Germinal center (tissue), 1 donor: ENCODE measurements at regions not wholly inside any gene's neighbourhood (a gene's known extent, or its start where the extent isn't known, plus 50 kb on each side); places are given as distances from the start of the nearest gene placed in this dataset.
A peak's percentile ranks its signal among the peaks of the same experiment; 100 is the strongest.
"Not testable (repeated sequence)": the region's sequence is repeated elsewhere in the genome, so short reads cannot be mapped to it uniquely, and the experiment has no call there.

Experiments used
- DNase-seq: peaks from one replicate; pipeline ENCODE4 v3.0.0; 2012; ENCODE audit warnings: mixed read lengths, low spot score

- DNase-seq = no peak
These were observed 153.6 kb downstream of the MAGEB17 start for GRCh38 chrX:16320765-16321355.

- DNase-seq = no peak
These were observed 166.2 kb downstream of the MAGEB17 start for GRCh38 chrX:16333453-16333852.

- DNase-seq = no peak
These were observed 167.9 kb downstream of the MAGEB17 start for GRCh38 chrX:16335181-16335580.

- DNase-seq = no peak
These were observed 180.8 kb downstream of the MAGEB17 start for GRCh38 chrX:16347968-16348670.

GRCh38 chrX:16357902-16358301, 190.6 kb downstream of the MAGEB17 start:
- DNase-seq = no peak

GRCh38 chrX:16360056-16360455, 192.8 kb downstream of the MAGEB17 start:
- not testable (repeated sequence) for DNase-seq

- no peak for DNase-seq
These were observed 201.4 kb downstream of the MAGEB17 start for GRCh38 chrX:16368696-16369095.

GRCh38 chrX:16376056-16376455, 208.8 kb downstream of the MAGEB17 start:
- no peak for DNase-seq

GRCh38 chrX:16386126-16386525, 218.8 kb downstream of the MAGEB17 start:
- DNase-seq = no peak

GRCh38 chrX:16392597-16392996, 225.3 kb downstream of the MAGEB17 start:
- no peak for DNase-seq

- no peak for DNase-seq
These were observed 227.0 kb downstream of the MAGEB17 start for GRCh38 chrX:16394290-16394689.

- no peak for DNase-seq
These were observed 236.5 kb downstream of the MAGEB17 start for GRCh38 chrX:16403808-16404207.

GRCh38 chrX:16416588-16416987, 233.4 kb upstream of the S100G start:
- no peak for DNase-seq

GRCh38 chrX:16418650-16419049, 231.3 kb upstream of the S100G start:
- DNase-seq = no peak

GRCh38 chrX:16427668-16428067, 222.3 kb upstream of the S100G start:
- DNase-seq = no peak

GRCh38 chrX:16429406-16429805, 220.6 kb upstream of the S100G start:
- no peak for DNase-seq

- DNase-seq = no peak
These were observed 218.7 kb upstream of the S100G start for GRCh38 chrX:16431266-16431665.

- no peak for DNase-seq
These were observed 216.9 kb upstream of the S100G start for GRCh38 chrX:16433021-16433420.

GRCh38 chrX:16435399-16435986, 214.5 kb upstream of the S100G start:
- DNase-seq = no peak

GRCh38 chrX:16436348-16437188, 213.4 kb upstream of the S100G start:
- peak; percentile 17 for DNase-seq

GRCh38 chrX:16440446-16440845, 209.5 kb upstream of the S100G start:
- no peak for DNase-seq

GRCh38 chrX:16444353-16444752, 205.6 kb upstream of the S100G start:
- DNase-seq = no peak
